WTC11 (cell line): ENCODE measurements at regions not wholly inside any gene's neighbourhood (a gene's known extent, or its start where the extent isn't known, plus 50 kb on each side); places are given as distances from the start of the nearest gene placed in this dataset.

Experiments used
- ATAC-seq: fragments of 200-7000 bp; cut with Tn5 transposase; 2 replicates; pipeline ENCODE4 v1.10.0; 2021; ENCODE audit warnings: mild to moderate bottlenecking, moderate library complexity
- CTCF ChIA-PET: fragments of 300-600 bp; sonication (Branson Sonifier 250); formaldehyde crosslinking; loops from one replicate; lab custom pipeline; 2021; ENCODE audit warnings: antibody characterized with exemption; lab: Charles Lee
- POLR2A ChIA-PET: fragments of 350-600 bp; sonication (Branson Sonifier 250); formaldehyde crosslinking; loops from one replicate; lab custom pipeline; 2021; ENCODE audit warnings: antibody characterized with exemption; lab: Charles Lee
- DNase-seq: peaks from one replicate; pipeline ENCODE4 v3.0.0; 2021; ENCODE audit warnings: low spot score
- H3K27ac Mint-ChIP-seq: 2 replicates; pipeline ENCODE4 v1.8.0; 2021; ENCODE audit warnings: mixed read lengths
- H3K27me3 Mint-ChIP-seq: 2 replicates; pipeline ENCODE4 v1.8.0; 2021; ENCODE audit warnings: low read depth, mild to moderate bottlenecking, moderate library complexity, mixed read lengths
- H3K36me3 Mint-ChIP-seq: 2 replicates; pipeline ENCODE4 v1.8.0; 2021; ENCODE audit warnings: mixed read lengths
- H3K4me1 Mint-ChIP-seq: 2 replicates; pipeline ENCODE4 v1.8.0; 2022; ENCODE audit warnings: mixed read lengths
- H3K4me3 Mint-ChIP-seq: 2 replicates; pipeline ENCODE4 v1.8.0; 2021; ENCODE audit warnings: mild to moderate bottlenecking, moderate library complexity, mixed read lengths
- H3K9me3 Mint-ChIP-seq: 2 replicates; pipeline ENCODE4 v1.8.0; 2021; ENCODE audit warnings: mixed read lengths
- ATF6 ChIP-seq: sonication (generic); formaldehyde crosslinking; IDR thresholded peaks from 2 replicates; pipeline ENCODE4 v1.8.1; 2023; ENCODE audit warnings: mild to moderate bottlenecking, missing genetic modification reagents
- CTCF ChIP-seq: fragments of 200-600 bp; IDR thresholded peaks from 2 replicates; pipeline ENCODE4 v1.8.0; 2022; ENCODE audit warnings: antibody characterized with exemption
- FOXP1 ChIP-seq: sonication (generic); formaldehyde crosslinking; IDR thresholded peaks from 2 replicates; pipeline ENCODE4 v1.8.0; 2022; ENCODE audit warnings: missing genetic modification reagents, mild to moderate bottlenecking, moderate library complexity, borderline replicate concordance
- GABPB1 ChIP-seq: sonication (generic); formaldehyde crosslinking; IDR thresholded peaks from 2 replicates; pipeline ENCODE4 v1.8.1; 2023; ENCODE audit warnings: mild to moderate bottlenecking, missing genetic modification reagents
- GRHL2 ChIP-seq: fragments of 250-450 bp; sonication (Bioruptor Pico); IDR thresholded peaks from 2 replicates; pipeline ENCODE4 v1.8.0; 2022; ENCODE audit warnings: mild to moderate bottlenecking, moderate library complexity; ENCODE audit not compliant: insufficient replicate concordance, severe bottlenecking
- MXD4 ChIP-seq: fragments of 250-450 bp; sonication (Bioruptor Pico); IDR thresholded peaks from 2 replicates; pipeline ENCODE4 v1.8.0; 2021; ENCODE audit warnings: mild to moderate bottlenecking, moderate library complexity, borderline replicate concordance
- PRRX2 ChIP-seq: fragments of 250-450 bp; sonication (Bioruptor Pico); IDR thresholded peaks from 2 replicates; pipeline ENCODE4 v1.8.0; 2021; ENCODE audit warnings: mild to moderate bottlenecking
- RORB ChIP-seq: fragments of 250-450 bp; sonication (Bioruptor Pico); IDR thresholded peaks from 2 replicates; pipeline ENCODE4 v1.9.0; 2021; ENCODE audit warnings: mild to moderate bottlenecking
- TEAD1 ChIP-seq: sonication (generic); formaldehyde crosslinking; IDR thresholded peaks from 2 replicates; pipeline ENCODE4 v1.8.0; 2022; ENCODE audit warnings: mild to moderate bottlenecking, missing genetic modification reagents
- TEAD4 ChIP-seq: sonication (generic); formaldehyde crosslinking; IDR thresholded peaks from 2 replicates; pipeline ENCODE4 v1.8.0; 2022; ENCODE audit warnings: mild to moderate bottlenecking, missing genetic modification reagents
- ZNF219 ChIP-seq: sonication (generic); formaldehyde crosslinking; IDR thresholded peaks from 2 replicates; pipeline ENCODE4 v1.8.0; 2023; ENCODE audit warnings: missing genetic modification reagents, mild to moderate bottlenecking, borderline replicate concordance
- ZNF416 ChIP-seq: fragments of 250-450 bp; sonication (Bioruptor Pico); IDR thresholded peaks from 2 replicates; pipeline ENCODE4 v1.9.0; 2021; ENCODE audit warnings: mild to moderate bottlenecking, inconsistent platforms
- TF ChIP-seq, protein P1 (sequence below): sonication (generic); formaldehyde crosslinking; IDR thresholded peaks from 2 replicates; pipeline ENCODE4 v1.8.0; 2023; ENCODE audit warnings: missing genetic modification reagents
- TF ChIP-seq, protein P2 (sequence below): sonication (generic); formaldehyde crosslinking; IDR thresholded peaks from 2 replicates; pipeline ENCODE4 v1.8.0; 2022; ENCODE audit warnings: mild to moderate bottlenecking, missing genetic modification reagents
- TF ChIP-seq, protein P3 (sequence below): sonication (generic); formaldehyde crosslinking; conservative IDR thresholded peaks from 2 replicates; pipeline ENCODE4 v1.8.1; 2023; ENCODE audit warnings: mild to moderate bottlenecking, low read depth, missing genetic modification reagents, moderate library complexity
- TF ChIP-seq, protein P4 (sequence below): sonication (generic); formaldehyde crosslinking; IDR thresholded peaks from 2 replicates; pipeline ENCODE4 v1.8.0; 2023; ENCODE audit warnings: missing genetic modification reagents, mild to moderate bottlenecking, borderline replicate concordance
- TF ChIP-seq, protein P5 (sequence below): sonication (generic); formaldehyde crosslinking; IDR thresholded peaks from 2 replicates; pipeline ENCODE4 v1.8.1; 2022; ENCODE audit warnings: mild to moderate bottlenecking, moderate library complexity, missing genetic modification reagents

DNA sequence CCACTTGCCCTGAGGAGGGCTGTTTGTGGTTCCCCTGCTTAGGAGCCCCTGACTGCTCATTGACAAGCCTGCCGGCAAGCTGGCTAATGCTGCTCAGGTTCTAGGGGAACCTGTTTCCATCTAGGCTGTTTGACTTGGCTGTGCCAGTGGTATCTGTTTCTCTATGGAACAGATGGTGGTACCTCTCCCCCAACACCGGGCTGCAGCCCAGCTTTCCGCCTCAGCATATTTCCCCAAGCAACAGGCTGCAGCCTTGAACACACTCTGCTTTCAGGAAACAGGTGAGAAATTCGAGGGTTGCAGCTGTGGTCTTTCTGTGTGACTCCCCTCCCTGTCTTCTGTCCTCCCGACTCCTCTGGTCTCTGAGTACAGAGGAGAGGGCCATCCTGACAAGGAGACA lies 132.3 kb downstream of the TMEM132E start:
- no peak for TF ChIP-seq GRHL2 (CRISPR knock-in tag)
- no peak for TF ChIP-seq PRRX2 (CRISPR knock-in tag)
- TF ChIP-seq, protein P1, sequence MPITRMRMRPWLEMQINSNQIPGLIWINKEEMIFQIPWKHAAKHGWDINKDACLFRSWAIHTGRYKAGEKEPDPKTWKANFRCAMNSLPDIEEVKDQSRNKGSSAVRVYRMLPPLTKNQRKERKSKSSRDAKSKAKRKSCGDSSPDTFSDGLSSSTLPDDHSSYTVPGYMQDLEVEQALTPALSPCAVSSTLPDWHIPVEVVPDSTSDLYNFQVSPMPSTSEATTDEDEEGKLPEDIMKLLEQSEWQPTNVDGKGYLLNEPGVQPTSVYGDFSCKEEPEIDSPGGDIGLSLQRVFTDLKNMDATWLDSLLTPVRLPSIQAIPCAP = no peak
- TF ChIP-seq, protein P2, sequence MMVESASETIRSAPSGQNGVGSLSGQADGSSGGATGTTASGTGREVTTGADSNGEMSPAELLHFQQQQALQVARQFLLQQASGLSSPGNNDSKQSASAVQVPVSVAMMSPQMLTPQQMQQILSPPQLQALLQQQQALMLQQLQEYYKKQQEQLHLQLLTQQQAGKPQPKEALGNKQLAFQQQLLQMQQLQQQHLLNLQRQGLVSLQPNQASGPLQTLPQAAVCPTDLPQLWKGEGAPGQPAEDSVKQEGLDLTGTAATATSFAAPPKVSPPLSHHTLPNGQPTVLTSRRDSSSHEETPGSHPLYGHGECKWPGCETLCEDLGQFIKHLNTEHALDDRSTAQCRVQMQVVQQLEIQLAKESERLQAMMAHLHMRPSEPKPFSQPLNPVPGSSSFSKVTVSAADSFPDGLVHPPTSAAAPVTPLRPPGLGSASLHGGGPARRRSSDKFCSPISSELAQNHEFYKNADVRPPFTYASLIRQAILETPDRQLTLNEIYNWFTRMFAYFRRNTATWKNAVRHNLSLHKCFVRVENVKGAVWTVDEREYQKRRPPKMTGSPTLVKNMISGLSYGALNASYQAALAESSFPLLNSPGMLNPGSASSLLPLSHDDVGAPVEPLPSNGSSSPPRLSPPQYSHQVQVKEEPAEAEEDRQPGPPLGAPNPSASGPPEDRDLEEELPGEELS (CRISPR knock-in tag) = no peak
- TF ChIP-seq, protein P3, sequence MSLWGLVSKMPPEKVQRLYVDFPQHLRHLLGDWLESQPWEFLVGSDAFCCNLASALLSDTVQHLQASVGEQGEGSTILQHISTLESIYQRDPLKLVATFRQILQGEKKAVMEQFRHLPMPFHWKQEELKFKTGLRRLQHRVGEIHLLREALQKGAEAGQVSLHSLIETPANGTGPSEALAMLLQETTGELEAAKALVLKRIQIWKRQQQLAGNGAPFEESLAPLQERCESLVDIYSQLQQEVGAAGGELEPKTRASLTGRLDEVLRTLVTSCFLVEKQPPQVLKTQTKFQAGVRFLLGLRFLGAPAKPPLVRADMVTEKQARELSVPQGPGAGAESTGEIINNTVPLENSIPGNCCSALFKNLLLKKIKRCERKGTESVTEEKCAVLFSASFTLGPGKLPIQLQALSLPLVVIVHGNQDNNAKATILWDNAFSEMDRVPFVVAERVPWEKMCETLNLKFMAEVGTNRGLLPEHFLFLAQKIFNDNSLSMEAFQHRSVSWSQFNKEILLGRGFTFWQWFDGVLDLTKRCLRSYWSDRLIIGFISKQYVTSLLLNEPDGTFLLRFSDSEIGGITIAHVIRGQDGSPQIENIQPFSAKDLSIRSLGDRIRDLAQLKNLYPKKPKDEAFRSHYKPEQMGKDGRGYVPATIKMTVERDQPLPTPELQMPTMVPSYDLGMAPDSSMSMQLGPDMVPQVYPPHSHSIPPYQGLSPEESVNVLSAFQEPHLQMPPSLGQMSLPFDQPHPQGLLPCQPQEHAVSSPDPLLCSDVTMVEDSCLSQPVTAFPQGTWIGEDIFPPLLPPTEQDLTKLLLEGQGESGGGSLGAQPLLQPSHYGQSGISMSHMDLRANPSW (CRISPR knock-in tag) = no peak
- no peak for TF ChIP-seq FOXP1 (CRISPR knock-in tag)
- TF ChIP-seq ZNF416 = no peak
- no peak for TF ChIP-seq TEAD1 (CRISPR knock-in tag)
- TF ChIP-seq, protein P4, sequence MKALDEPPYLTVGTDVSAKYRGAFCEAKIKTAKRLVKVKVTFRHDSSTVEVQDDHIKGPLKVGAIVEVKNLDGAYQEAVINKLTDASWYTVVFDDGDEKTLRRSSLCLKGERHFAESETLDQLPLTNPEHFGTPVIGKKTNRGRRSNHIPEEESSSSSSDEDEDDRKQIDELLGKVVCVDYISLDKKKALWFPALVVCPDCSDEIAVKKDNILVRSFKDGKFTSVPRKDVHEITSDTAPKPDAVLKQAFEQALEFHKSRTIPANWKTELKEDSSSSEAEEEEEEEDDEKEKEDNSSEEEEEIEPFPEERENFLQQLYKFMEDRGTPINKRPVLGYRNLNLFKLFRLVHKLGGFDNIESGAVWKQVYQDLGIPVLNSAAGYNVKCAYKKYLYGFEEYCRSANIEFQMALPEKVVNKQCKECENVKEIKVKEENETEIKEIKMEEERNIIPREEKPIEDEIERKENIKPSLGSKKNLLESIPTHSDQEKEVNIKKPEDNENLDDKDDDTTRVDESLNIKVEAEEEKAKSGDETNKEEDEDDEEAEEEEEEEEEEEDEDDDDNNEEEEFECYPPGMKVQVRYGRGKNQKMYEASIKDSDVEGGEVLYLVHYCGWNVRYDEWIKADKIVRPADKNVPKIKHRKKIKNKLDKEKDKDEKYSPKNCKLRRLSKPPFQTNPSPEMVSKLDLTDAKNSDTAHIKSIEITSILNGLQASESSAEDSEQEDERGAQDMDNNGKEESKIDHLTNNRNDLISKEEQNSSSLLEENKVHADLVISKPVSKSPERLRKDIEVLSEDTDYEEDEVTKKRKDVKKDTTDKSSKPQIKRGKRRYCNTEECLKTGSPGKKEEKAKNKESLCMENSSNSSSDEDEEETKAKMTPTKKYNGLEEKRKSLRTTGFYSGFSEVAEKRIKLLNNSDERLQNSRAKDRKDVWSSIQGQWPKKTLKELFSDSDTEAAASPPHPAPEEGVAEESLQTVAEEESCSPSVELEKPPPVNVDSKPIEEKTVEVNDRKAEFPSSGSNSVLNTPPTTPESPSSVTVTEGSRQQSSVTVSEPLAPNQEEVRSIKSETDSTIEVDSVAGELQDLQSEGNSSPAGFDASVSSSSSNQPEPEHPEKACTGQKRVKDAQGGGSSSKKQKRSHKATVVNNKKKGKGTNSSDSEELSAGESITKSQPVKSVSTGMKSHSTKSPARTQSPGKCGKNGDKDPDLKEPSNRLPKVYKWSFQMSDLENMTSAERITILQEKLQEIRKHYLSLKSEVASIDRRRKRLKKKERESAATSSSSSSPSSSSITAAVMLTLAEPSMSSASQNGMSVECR = no peak
- TF ChIP-seq RORB (CRISPR knock-in tag) = no peak
- TF ChIP-seq ZNF219 (CRISPR knock-in tag) = no peak
- TF ChIP-seq MXD4 = no peak
- TF ChIP-seq CTCF = no peak
- TF ChIP-seq GABPB1 (CRISPR knock-in tag) = no peak
- TF ChIP-seq TEAD4 (CRISPR knock-in tag) = no peak
- TF ChIP-seq ATF6 (CRISPR knock-in tag) = no peak
- TF ChIP-seq, protein P5, sequence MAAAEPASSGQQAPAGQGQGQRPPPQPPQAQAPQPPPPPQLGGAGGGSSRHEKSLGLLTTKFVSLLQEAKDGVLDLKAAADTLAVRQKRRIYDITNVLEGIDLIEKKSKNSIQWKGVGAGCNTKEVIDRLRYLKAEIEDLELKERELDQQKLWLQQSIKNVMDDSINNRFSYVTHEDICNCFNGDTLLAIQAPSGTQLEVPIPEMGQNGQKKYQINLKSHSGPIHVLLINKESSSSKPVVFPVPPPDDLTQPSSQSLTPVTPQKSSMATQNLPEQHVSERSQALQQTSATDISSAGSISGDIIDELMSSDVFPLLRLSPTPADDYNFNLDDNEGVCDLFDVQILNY = no peak
- no peak overlapping the region for H3K4me3 Mint-ChIP-seq
- no peaks in the 10 kb centered on the region for H3K4me1 Mint-ChIP-seq
- H3K27ac Mint-ChIP-seq = no peak overlapping the region
- H3K36me3 Mint-ChIP-seq = no peaks in the 10 kb centered on the region
- H3K27me3 Mint-ChIP-seq = peaks cover 12% of the 10 kb centered on the region
- CTCF ChIA-PET = no interaction called here
- ATAC-seq (no peak), DNase-seq (no peak)
- no peaks in the 10 kb centered on the region for H3K9me3 Mint-ChIP-seq
- POLR2A ChIA-PET = no interaction called here
